ENCODE measurements at regions not wholly inside any gene's neighbourhood (a gene's known extent, or its start where the extent isn't known, plus 50 kb on each side); places are given as distances from the start of the nearest gene placed in this dataset.

DNA sequence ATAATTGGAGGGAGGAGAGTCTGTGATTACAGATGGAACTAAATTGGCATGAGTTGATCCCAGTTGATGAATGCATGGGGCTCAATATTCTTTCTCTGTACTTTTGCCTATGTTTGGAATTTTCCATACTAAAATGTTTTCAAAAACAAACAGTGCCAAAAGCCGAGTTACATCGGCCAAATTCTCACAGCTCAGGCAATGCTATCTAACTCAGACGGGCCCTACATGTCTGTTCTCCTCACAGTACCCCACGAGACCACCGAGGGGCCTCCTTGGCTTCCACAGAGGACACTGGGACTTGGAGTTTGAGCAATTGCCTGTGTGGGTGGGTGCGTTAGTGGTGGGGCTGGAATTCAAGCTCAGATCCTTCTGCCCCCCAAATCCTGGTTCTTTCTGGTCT is 413.2 kb downstream of the CDH26 start:
- Histone ChIP-seq H3K27me3 (ENCODE audit: low read length) (no peaks in the 10 kb centered on the region), H4K20me1 (ENCODE audit: insufficient read depth, low read depth, low read length) (no peaks in the 10 kb centered on the region), H3K79me2 (ENCODE audit: low read length) (no peaks in the 10 kb centered on the region), H2AFZ (ENCODE audit: low read length) (no peak overlapping the region), H3K27ac (ENCODE audit: low read length) (no peak overlapping the region), H3K36me3 (ENCODE audit: insufficient read depth, low read length) (no peaks in the 10 kb centered on the region), H3K4me3 (ENCODE audit: low read length) (no peak overlapping the region), H3K4me2 (ENCODE audit: low read depth, low read length, poor library complexity, severe bottlenecking) (no peak overlapping the region), H3K9me2 (replicated peaks; ENCODE audit: insufficient read depth, low read length) (no peaks in the 10 kb centered on the region), H3K9ac (ENCODE audit: low read length) (no peak overlapping the region), H3K9me3 (ENCODE audit: low read length) (no peaks in the 10 kb centered on the region), H3K4me1 (ENCODE audit: low read length) (no peaks in the 10 kb centered on the region)
- DNase-seq = no peak

- DNase-seq = no peak
- H3K79me2 ChIP-seq (ENCODE audit: low read length) = no peaks in the 10 kb centered on the region
- no peaks in the 10 kb centered on the region for H4K20me1 ChIP-seq (ENCODE audit: insufficient read depth, low read depth, low read length)
- no peak overlapping the region for H3K9ac ChIP-seq (ENCODE audit: low read length)
- H3K4me1 ChIP-seq (ENCODE audit: low read length) = no peaks in the 10 kb centered on the region
- no peak overlapping the region for H2AFZ ChIP-seq (ENCODE audit: low read length)
- H3K9me2 ChIP-seq (replicated peaks; ENCODE audit: insufficient read depth, low read length) = no peaks in the 10 kb centered on the region
- no peaks in the 10 kb centered on the region for H3K27me3 ChIP-seq (ENCODE audit: low read length)
- no peaks in the 10 kb centered on the region for H3K36me3 ChIP-seq (ENCODE audit: insufficient read depth, low read length)
- H3K4me3 ChIP-seq (ENCODE audit: low read length) = no peak overlapping the region
- no peak overlapping the region for H3K27ac ChIP-seq (ENCODE audit: low read length)
- H3K9me3 ChIP-seq (ENCODE audit: low read length) = no peaks in the 10 kb centered on the region
- H3K4me2 ChIP-seq (ENCODE audit: low read depth, low read length, poor library complexity, severe bottlenecking) = no peak overlapping the region
Measured at GRCh38 chr20:60372275-60372674, 414.1 kb downstream of the CDH26 start.

DNA sequence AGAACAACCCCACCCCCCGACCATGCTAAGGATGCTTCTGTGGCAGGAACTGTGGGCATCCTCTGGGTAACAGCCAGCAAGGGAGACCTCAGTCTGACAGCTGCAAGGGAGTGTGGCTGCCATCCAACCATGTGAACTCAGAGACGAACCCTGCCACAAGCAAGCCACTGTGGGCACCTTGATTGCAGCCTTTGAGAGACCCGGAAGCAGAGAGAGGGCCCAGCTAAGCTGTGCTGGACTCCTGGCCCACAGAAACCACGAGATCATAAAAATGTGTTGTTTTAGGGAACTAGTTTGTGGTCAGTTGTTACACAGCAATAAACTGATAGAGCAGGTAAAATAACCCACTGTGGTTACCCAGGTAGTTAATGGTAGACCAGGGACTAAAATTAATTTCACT is 414.6 kb downstream of the CDH26 start:
- Histone ChIP-seq H4K20me1 (ENCODE audit: insufficient read depth, low read depth, low read length) (no peaks in the 10 kb centered on the region), H3K4me1 (ENCODE audit: low read length) (no peaks in the 10 kb centered on the region), H3K27ac (ENCODE audit: low read length) (no peak overlapping the region), H3K9me2 (replicated peaks; ENCODE audit: insufficient read depth, low read length) (no peaks in the 10 kb centered on the region), H3K9me3 (ENCODE audit: low read length) (no peaks in the 10 kb centered on the region), H3K27me3 (ENCODE audit: low read length) (no peaks in the 10 kb centered on the region), H3K4me3 (ENCODE audit: low read length) (no peak overlapping the region), H2AFZ (ENCODE audit: low read length) (no peak overlapping the region), H3K79me2 (ENCODE audit: low read length) (no peaks in the 10 kb centered on the region), H3K4me2 (ENCODE audit: low read depth, low read length, poor library complexity, severe bottlenecking) (no peak overlapping the region), H3K9ac (ENCODE audit: low read length) (no peak overlapping the region), H3K36me3 (ENCODE audit: insufficient read depth, low read length) (no peaks in the 10 kb centered on the region)
- DNase-seq = no peak

- Histone ChIP-seq H3K27me3 (ENCODE audit: low read length) (no peaks in the 10 kb centered on the region), H3K4me1 (ENCODE audit: low read length) (no peaks in the 10 kb centered on the region), H2AFZ (ENCODE audit: low read length) (no peak overlapping the region), H4K20me1 (ENCODE audit: insufficient read depth, low read depth, low read length) (no peaks in the 10 kb centered on the region), H3K79me2 (ENCODE audit: low read length) (no peaks in the 10 kb centered on the region), H3K9me2 (replicated peaks; ENCODE audit: insufficient read depth, low read length) (0 out of 2 replicates have a peak, but pooled peaks cover 3% of the 10 kb centered on the region), H3K36me3 (ENCODE audit: insufficient read depth, low read length) (no peaks in the 10 kb centered on the region), H3K27ac (ENCODE audit: low read length) (no peak overlapping the region), H3K4me2 (ENCODE audit: low read depth, low read length, poor library complexity, severe bottlenecking) (no peak overlapping the region), H3K4me3 (ENCODE audit: low read length) (no peak overlapping the region), H3K9ac (ENCODE audit: low read length) (no peak overlapping the region), H3K9me3 (ENCODE audit: low read length) (no peaks in the 10 kb centered on the region)
- no peak for DNase-seq
Measured at GRCh38 chr20:60378620-60379019, 420.4 kb downstream of the CDH26 start.

- no peak overlapping the region for H3K9ac ChIP-seq (ENCODE audit: low read length)
- H3K4me3 ChIP-seq (ENCODE audit: low read length) = no peak overlapping the region
- no peaks in the 10 kb centered on the region for H4K20me1 ChIP-seq (ENCODE audit: insufficient read depth, low read depth, low read length)
- H3K9me2 ChIP-seq (replicated peaks; ENCODE audit: insufficient read depth, low read length) = 0 out of 2 replicates have a peak, but pooled peaks cover 3% of the 10 kb centered on the region
- DNase-seq = no peak
- no peak overlapping the region for H2AFZ ChIP-seq (ENCODE audit: low read length)
- no peaks in the 10 kb centered on the region for H3K79me2 ChIP-seq (ENCODE audit: low read length)
- H3K9me3 ChIP-seq (ENCODE audit: low read length) = no peaks in the 10 kb centered on the region
- H3K27ac ChIP-seq (ENCODE audit: low read length) = no peak overlapping the region
- no peaks in the 10 kb centered on the region for H3K27me3 ChIP-seq (ENCODE audit: low read length)
- no peaks in the 10 kb centered on the region for H3K4me1 ChIP-seq (ENCODE audit: low read length)
- H3K36me3 ChIP-seq (ENCODE audit: insufficient read depth, low read length) = no peaks in the 10 kb centered on the region
- no peak overlapping the region for H3K4me2 ChIP-seq (ENCODE audit: low read depth, low read length, poor library complexity, severe bottlenecking)
Measured at GRCh38 chr20:60381643-60382400, 423.6 kb downstream of the CDH26 start.

- H3K9me2 ChIP-seq (replicated peaks; ENCODE audit: insufficient read depth, low read length) = no peaks in the 10 kb centered on the region
Measured at GRCh38 chr20:60389441-60389840, 431.2 kb downstream of the CDH26 start.

GRCh38 chr20:60389882-60390281 is 431.7 kb downstream of the CDH26 start:
- no peaks in the 10 kb centered on the region for H3K27me3 ChIP-seq (ENCODE audit: low read length)
- no peaks in the 10 kb centered on the region for H3K36me3 ChIP-seq (ENCODE audit: insufficient read depth, low read length)
- H3K4me3 ChIP-seq (ENCODE audit: low read length) = no peak overlapping the region
- no peak for DNase-seq
- H3K9me3 ChIP-seq (ENCODE audit: low read length) = no peaks in the 10 kb centered on the region
- H3K9me2 ChIP-seq (replicated peaks; ENCODE audit: insufficient read depth, low read length) = no peaks in the 10 kb centered on the region
- H4K20me1 ChIP-seq (ENCODE audit: insufficient read depth, low read depth, low read length) = no peaks in the 10 kb centered on the region
- H3K4me2 ChIP-seq (ENCODE audit: low read depth, low read length, poor library complexity, severe bottlenecking) = no peak overlapping the region
- H3K27ac ChIP-seq (ENCODE audit: low read length) = no peak overlapping the region
- no peak overlapping the region for H3K9ac ChIP-seq (ENCODE audit: low read length)
- no peak overlapping the region for H2AFZ ChIP-seq (ENCODE audit: low read length)
- no peaks in the 10 kb centered on the region for H3K79me2 ChIP-seq (ENCODE audit: low read length)
- no peaks in the 10 kb centered on the region for H3K4me1 ChIP-seq (ENCODE audit: low read length)

More at GRCh38 chr20:60389441-60389840, 431.2 kb downstream of the CDH26 start:
- Histone ChIP-seq H3K27ac (ENCODE audit: low read length) (no peak overlapping the region), H4K20me1 (ENCODE audit: insufficient read depth, low read depth, low read length) (no peaks in the 10 kb centered on the region), H3K9ac (ENCODE audit: low read length) (no peak overlapping the region), H2AFZ (ENCODE audit: low read length) (no peak overlapping the region), H3K4me2 (ENCODE audit: low read depth, low read length, poor library complexity, severe bottlenecking) (no peak overlapping the region), H3K27me3 (ENCODE audit: low read length) (no peaks in the 10 kb centered on the region), H3K4me3 (ENCODE audit: low read length) (no peak overlapping the region), H3K36me3 (ENCODE audit: insufficient read depth, low read length) (no peaks in the 10 kb centered on the region), H3K79me2 (ENCODE audit: low read length) (no peaks in the 10 kb centered on the region), H3K9me3 (ENCODE audit: low read length) (no peaks in the 10 kb centered on the region), H3K4me1 (ENCODE audit: low read length) (no peaks in the 10 kb centered on the region)
- DNase-seq = no peak

DNA sequence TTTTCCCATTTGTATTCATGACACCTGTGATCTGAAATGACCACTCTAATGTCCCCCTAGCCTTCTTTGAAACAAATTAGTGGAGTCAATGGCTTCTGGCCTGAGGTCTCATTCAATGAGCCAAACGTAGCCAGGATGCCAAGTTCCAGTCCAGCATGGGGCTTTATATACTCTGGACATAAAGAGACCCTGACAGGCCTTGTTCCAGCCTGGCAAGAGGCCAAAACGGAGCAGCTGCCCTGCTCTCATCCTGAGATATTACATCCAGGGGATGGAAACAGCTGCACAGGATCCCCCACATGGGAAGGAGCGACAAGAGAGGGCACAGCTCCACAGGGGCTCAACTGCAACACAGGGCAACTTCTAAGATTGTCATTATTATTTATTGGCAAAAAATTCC is 437.8 kb downstream of the CDH26 start:
- Histone ChIP-seq H3K27me3 (ENCODE audit: low read length) (no peaks in the 10 kb centered on the region), H3K9me2 (replicated peaks; ENCODE audit: insufficient read depth, low read length) (no peaks in the 10 kb centered on the region), H3K4me2 (ENCODE audit: low read depth, low read length, poor library complexity, severe bottlenecking) (no peak overlapping the region), H3K9me3 (ENCODE audit: low read length) (no peaks in the 10 kb centered on the region), H3K4me3 (ENCODE audit: low read length) (no peak overlapping the region), H3K27ac (ENCODE audit: low read length) (no peak overlapping the region), H3K9ac (ENCODE audit: low read length) (no peak overlapping the region), H3K36me3 (ENCODE audit: insufficient read depth, low read length) (no peaks in the 10 kb centered on the region), H3K4me1 (ENCODE audit: low read length) (no peaks in the 10 kb centered on the region), H2AFZ (ENCODE audit: low read length) (no peak overlapping the region), H4K20me1 (ENCODE audit: insufficient read depth, low read depth, low read length) (no peaks in the 10 kb centered on the region), H3K79me2 (ENCODE audit: low read length) (no peaks in the 10 kb centered on the region)
- no peak for DNase-seq
